ENCODE measurements at regions not wholly inside any gene's neighbourhood (a gene's known extent, or its start where the extent isn't known, plus 50 kb on each side); places are given as distances from the start of the nearest gene placed in this dataset.
A peak's percentile ranks its signal among the peaks of the same experiment; 100 is the strongest.
"Not testable (repeated sequence)": the region's sequence is repeated elsewhere in the genome, so short reads cannot be mapped to it uniquely, and the experiment has no call there.

GRCh38 chr7:94169682-94170081, 165.5 kb upstream of the BET1 start:
- FAIRE-seq = no peak
- DNase-seq (ENCODE audit: insufficient read length, low spot score) = no peak

DNA sequence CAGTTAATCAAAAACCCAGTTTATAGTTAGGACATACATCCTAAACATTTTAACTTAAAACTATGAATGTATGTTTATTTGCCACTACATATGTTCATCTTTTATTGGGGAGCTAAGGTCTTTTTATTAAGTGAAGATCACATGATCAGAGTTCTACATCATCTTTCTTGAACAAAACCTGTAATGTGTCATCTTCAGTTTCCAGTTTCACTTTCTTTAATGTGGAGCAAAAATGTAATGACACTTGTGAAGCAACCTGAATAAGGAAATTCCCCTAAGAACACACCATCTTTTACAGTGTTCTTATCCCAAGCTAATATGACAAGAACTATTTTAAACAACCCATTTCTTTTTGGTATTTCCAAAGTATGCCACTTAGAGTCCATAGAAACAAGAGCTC, 166.7 kb upstream of the BET1 start:
- FAIRE-seq = no peak
- DNase-seq (ENCODE audit: insufficient read length, low spot score) = no peak

GRCh38 chr7:94173436-94173835, 169.3 kb upstream of the BET1 start:
- FAIRE-seq (no peak), DNase-seq (ENCODE audit: insufficient read length, low spot score) (no peak)

DNA sequence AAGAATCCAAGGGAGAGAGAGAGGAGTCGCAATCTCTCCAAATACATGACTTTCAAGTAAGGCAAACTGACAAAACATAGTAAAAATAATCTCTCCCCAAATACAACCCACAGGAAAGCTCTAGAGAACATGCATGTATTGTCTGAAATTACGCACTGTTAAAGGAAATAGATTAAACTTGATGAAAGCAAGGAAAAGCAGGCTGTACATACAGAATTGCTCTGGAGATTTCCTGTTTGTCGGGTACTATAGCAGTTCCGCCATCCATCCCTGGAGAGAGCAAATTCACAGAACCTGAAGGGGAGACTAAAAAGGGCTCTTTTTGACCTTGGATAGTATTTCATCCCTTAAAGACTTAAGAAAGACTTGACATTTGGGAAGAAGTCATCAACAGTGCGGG, 170.2 kb upstream of the BET1 start:
- DNase-seq (ENCODE audit: insufficient read length, low spot score) (no peak), FAIRE-seq (no peak)

DNA sequence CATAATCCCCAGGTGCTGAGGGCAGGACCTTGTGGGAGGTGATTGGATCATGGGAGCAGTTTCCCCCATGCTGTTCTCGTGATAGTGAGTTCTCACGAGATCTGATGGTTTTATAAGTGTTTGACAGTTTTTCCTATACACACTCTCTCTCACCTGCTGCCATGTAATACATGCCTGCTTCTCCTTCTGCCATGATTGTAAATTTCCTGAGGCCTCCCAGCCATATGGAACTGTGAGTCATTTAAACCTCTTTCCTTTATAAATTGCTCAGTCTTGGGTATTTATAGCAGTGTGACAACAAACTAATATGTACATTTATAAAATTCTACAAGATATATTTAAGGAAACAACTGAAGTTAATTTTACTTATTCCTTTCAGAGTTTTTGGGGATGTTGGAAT, 170.8 kb upstream of the BET1 start:
- FAIRE-seq (no peak), DNase-seq (ENCODE audit: insufficient read length, low spot score) (no peak)

- FAIRE-seq (no peak), DNase-seq (ENCODE audit: insufficient read length, low spot score) (no peak)
Measured at GRCh38 chr7:94176694-94177200, 172.6 kb upstream of the BET1 start.

DNA sequence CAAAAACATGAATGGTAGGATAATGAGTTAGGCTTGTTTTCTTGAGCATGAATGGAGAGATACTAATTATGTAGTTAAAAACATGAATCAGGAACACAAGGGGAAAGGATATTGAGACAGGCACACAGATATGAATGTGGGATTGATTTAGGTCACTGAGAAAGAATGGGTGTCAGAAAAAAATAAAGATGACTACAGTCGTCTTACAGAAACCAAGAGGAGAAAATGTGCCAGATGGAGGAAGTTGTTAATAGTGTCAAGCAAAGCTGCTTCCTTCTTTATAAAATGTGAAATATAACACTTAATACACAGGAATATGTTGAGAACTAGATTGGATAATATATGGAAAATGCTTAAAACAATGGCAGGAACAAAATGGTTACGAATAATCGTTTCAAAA, 173.3 kb upstream of the BET1 start:
- no peak for DNase-seq (ENCODE audit: insufficient read length, low spot score)
- FAIRE-seq = no peak

GRCh38 chr7:94178230-94178629, 174.1 kb upstream of the BET1 start:
- no peak for FAIRE-seq
- DNase-seq (ENCODE audit: insufficient read length, low spot score) = no peak

- DNase-seq (ENCODE audit: insufficient read length, low spot score) = no peak
- FAIRE-seq = no peak
Measured at GRCh38 chr7:94179466-94179865, 175.3 kb upstream of the BET1 start.

DNA sequence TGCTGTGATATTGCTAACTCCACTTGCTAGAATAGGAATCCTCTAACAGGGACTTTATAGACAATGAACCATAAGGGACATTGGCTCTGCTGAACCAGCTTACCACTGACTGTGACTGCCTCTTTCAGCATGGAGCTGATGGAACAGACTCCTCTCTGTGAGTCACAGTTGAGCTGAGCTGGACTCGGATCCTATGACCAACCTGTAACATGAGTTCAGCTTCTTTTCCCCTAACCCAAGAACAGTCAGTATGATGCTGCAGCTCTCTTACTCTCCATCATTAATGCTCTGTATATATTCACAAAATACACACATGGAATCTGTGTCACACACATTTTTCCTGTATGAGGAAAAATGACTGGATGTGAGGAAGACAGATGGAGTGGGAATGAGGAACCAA, 177.9 kb upstream of the BET1 start:
- FAIRE-seq = peak; percentile 44

DNA sequence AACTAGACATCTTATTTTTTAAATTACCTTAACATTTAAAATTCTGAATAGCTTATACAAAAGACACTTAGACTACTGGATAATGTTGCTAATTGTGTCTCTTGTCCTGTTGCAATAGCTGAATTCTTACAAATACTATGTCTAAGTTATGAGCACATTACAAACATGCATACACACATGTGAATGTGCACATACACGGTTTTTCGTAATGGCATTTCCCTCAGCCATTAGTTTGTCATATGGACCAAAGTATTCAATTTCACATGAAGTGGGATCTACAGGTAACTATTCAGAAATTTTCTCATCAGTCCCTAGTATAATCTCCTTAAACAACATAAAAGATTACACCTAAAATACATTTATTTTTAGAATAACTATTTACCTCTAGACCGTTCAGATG, 178.6 kb upstream of the BET1 start:
- no peak for DNase-seq (ENCODE audit: insufficient read length, low spot score)
- no peak for FAIRE-seq

More for the DNA sequence above, 177.9 kb upstream of the BET1 start:
- DNase-seq (ENCODE audit: insufficient read length, low spot score) = no peak

GRCh38 chr7:94183289-94183749, 179.2 kb upstream of the BET1 start:
- FAIRE-seq (no peak), DNase-seq (ENCODE audit: insufficient read length, low spot score) (peak; percentile 41)

GRCh38 chr7:94183891-94184290, 179.7 kb upstream of the BET1 start:
- no peak for DNase-seq (ENCODE audit: insufficient read length, low spot score)
- no peak for FAIRE-seq

DNA sequence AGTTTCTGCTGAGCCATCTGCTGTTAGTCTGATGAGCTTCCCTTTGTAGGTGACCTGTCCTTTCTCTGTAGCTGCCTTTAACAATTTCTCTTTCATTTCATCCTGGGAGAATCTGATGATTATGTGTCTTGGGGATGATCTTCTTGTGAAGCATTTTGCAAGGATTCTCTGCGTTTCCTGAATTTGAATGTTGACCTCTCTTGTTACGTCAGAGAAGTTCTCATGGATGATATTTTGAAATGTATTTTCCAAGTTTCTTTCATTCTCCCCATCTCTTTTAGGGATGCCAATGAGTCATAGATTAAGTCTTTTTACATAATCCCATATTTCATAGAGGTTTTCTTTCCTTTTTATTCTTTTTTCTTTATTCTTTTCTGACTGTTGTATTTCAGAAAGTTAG, 184.2 kb upstream of the BET1 start:
- FAIRE-seq (no peak), DNase-seq (ENCODE audit: insufficient read length, low spot score) (no peak)

DNA sequence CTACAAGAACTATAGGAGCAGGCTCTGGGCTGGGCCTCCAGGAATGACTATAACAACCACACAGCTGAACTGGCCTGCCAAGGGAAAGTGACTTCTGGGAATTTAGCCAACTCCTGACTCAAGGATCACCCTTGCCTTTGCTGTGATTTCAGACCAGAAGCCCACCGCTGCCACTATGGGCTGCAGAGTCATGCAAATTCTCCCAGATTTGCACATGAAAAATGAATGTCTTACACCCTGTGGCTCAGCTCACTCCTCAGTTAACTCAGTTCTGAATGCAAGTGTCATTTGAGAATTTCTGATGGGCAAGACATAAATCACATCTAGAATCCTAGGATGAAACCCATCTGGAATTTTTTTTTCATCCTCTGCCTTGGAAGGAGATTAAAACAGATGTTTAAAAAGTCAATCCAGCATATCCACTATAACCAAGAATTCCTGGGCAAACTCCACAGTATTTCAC, 186.5 kb upstream of the BET1 start:
- DNase-seq (ENCODE audit: insufficient read length, low spot score) (peak; percentile 21), FAIRE-seq (no peak)

DNA sequence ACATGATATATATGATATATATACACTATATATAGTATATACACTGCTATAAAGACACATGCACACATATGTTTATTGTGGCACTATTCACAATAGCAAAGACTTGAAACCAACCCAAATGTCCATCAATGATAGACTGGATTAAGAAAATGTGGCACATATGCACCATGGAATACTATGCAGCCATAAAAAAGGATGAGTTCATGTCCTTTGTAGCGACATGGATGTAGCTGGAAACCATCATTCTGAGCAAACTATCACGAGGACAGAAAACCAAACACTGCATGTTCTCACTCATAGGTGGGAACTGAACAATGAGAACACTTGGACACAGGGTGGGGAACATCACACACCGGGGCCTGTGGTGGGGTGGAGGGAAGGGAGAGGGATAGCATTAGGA, 190.3 kb upstream of the BET1 start:
- DNase-seq (ENCODE audit: insufficient read length, low spot score); FAIRE-seq: not testable (repeated sequence)

- no peak for FAIRE-seq
- no peak for DNase-seq (ENCODE audit: insufficient read length, low spot score)
Measured at GRCh38 chr7:94195201-94195600, 191.0 kb upstream of the BET1 start.

DNA sequence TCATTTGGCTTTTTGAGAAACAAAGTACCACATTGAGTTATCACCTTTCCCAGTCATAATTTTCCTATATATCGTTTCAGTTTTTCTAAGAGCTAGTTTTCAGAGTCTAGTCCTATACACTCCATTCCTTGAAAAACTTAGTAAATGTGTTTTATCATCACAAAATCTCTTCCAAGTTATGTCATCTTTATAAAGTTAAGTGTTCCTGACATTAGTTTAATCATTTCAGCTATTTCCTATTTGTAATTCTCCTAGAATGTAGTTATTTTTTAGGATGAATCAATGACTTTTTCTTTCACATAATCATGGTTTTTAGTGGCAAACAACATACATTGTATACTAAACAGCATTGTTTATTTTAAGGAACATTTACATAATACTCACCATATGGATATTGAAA, 191.7 kb upstream of the BET1 start:
- no peak for DNase-seq (ENCODE audit: insufficient read length, low spot score)

DNA sequence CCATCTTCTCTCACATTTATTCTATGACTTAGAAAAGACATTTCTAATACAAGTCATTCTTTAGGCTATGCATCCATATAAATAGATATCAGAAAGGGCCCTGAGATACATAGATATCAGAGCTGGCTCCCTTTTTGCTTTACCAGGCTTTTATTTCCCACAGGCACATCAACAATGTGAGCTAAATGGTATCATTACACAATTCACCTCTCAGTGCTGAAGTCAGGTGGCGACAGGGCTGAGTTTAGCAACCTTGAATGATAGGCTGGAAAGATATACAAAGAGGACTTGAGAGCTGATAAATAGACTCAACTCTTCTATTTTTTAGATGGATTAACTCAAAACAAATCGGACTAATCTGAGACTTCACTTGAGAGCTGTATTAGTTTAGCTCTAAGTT, 189.2 kb upstream of the COL1A2 start:
- FAIRE-seq (no peak), DNase-seq (ENCODE audit: insufficient read length, low spot score) (no peak)

More for the DNA sequence above, 191.7 kb upstream of the BET1 start:
- no peak for FAIRE-seq

GRCh38 chr7:94206295-94206694, 188.4 kb upstream of the COL1A2 start:
- FAIRE-seq (no peak), DNase-seq (ENCODE audit: insufficient read length, low spot score) (no peak)

DNA sequence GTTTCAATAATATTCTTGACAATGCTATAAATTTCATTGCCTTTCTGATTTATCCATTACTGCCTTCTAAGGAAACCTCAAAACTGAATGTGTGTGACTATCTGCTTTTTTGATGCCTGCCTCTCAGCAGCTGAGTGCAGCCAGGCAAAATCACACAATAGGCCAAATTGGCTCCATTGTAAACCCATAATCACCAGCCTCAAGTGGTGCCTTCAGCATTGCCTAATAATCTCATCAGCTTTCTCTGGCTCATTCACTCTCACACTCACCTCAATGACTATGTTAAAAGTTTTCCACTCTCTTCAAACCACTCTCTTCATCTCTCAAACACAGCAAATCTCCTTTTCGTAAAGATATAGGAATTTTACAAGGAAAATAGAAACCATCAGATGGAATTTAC, 182.5 kb upstream of the COL1A2 start:
- DNase-seq (ENCODE audit: insufficient read length, low spot score) (no peak), FAIRE-seq (no peak)

GRCh38 chr7:94216944-94217461, 177.7 kb upstream of the COL1A2 start:
- FAIRE-seq = no peak
- no peak for DNase-seq (ENCODE audit: insufficient read length, low spot score)

DNA sequence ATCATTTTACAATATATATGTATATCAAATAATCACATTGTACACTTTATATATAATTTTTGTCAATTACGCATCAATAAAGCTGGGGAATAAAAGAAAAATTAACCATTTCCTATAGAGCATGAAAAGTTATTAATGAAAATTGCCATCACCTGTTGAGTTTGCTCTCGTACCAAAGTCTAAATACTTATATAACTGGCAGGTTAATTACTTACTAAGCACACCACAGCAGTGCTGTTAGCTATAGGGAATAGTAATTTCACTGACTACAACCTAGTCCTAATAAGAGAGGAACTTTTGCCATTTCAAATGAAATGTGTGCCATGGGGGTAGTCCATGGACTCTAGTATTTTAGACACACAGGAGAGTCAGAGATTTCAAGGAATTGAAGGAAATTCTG, 176.9 kb upstream of the COL1A2 start:
- no peak for DNase-seq (ENCODE audit: insufficient read length, low spot score)
- no peak for FAIRE-seq

All from HTR-8/SVneo (cell line).